Testis (tissue), 2 donors: ENCODE measurements at regions not wholly inside any gene's neighbourhood (a gene's known extent, or its start where the extent isn't known, plus 50 kb on each side); places are given as distances from the start of the nearest gene placed in this dataset.

ENCODE experiments used
- CTCF ChIP-seq, 3 experiments: fragments of 450-650 bp in 2 of 3; fragments of 200-600 bp in 1 of 3; sonication (generic) in 1 of 3; IDR thresholded peaks; one replicate each; pipeline ENCODE4 v1.5.1; 2016 to 2019; ENCODE audit warnings: antibody characterized with exemption in 3 of 3, mild to moderate bottlenecking in 2 of 3, moderate library complexity in 1 of 3
- POLR2A ChIP-seq: fragments of 450-650 bp; IDR thresholded peaks from one replicate; pipeline ENCODE4 v1.6.1; 2017; ENCODE audit warnings: antibody characterized with exemption, mild to moderate bottlenecking, moderate library complexity

DNA sequence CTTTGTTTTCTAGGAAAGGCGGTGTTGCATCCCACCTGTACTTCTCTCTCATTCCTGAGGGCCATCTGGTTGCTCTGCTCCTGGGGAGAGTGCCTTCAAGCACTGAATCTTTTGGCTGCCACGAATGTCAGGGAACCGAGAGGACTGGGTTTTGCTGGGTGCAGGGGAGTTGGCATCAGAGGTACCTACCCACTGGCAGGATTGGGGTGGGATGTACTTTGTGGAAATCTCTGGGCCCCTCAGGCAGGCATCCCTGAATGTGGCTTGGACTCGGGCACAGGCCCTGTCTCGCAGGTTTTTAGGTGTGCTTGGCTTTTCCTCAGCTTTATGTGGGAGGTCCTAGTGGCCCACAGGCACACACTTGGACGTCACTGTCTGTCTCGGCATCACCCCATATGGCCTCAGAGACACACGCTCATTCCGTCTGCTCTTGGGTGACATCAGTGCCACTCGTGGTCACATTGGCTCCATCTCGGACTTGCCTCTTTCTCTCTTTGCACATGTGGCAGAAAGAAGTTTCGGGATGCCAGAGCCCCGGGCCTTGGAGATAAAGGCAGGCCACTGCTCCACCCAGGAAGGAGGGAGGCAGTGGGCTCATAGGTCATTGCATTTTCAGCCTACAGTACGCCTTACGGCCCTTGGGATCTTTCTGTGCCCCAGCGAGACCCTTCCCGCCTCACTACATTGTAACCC is 325.6 kb downstream of the ZNF716 start:
- TF ChIP-seq CTCF (IDR thresholded peaks at IDR 0.05) (no peak), POLR2A (no peak)
